ENCODE measurements at regions not wholly inside any gene's neighbourhood (a gene's known extent, or its start where the extent isn't known, plus 50 kb on each side); places are given as distances from the start of the nearest gene placed in this dataset.

DNA sequence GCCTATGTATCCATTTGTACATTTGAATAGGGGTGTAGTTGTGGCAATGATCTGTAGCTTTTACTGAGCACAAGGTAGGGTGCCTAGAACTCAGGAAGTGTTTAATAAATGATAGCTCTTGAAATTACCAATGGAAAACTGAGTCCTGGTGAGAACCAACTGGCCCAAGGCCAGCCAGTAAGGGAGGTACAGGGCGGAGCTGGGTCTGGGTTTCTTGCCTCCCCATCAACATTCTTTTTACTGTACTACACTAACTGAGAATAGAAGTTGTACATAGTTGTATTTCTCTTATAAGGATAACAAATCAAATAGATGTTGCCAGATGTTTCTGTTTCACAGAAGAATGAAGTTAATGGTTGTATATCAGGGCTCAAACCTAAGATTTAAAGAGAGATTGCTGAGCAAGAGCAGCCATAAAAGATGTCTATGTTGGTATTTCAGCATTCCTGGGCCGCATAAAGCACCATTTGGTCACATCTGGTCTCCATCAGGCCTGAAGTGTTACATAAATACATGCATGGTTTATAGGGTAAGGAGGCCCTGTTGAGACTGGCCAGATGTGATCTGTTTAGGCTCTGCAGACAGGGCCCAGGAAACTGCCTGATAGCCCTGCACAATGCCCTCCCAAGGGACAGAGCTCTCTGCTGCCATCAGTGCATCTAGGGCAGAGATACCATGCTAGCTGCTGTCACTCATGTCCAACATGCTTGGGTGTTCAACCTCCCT is 210.5 kb downstream of the NXNL2 start:
- Mint-ChIP-seq H3K36me3 (ENCODE audit: low read depth) (no peaks in the 10 kb centered on the region), H3K4me1 (ENCODE audit: low read depth) (no peaks in the 10 kb centered on the region), H3K4me3 (no peak overlapping the region)

DNA sequence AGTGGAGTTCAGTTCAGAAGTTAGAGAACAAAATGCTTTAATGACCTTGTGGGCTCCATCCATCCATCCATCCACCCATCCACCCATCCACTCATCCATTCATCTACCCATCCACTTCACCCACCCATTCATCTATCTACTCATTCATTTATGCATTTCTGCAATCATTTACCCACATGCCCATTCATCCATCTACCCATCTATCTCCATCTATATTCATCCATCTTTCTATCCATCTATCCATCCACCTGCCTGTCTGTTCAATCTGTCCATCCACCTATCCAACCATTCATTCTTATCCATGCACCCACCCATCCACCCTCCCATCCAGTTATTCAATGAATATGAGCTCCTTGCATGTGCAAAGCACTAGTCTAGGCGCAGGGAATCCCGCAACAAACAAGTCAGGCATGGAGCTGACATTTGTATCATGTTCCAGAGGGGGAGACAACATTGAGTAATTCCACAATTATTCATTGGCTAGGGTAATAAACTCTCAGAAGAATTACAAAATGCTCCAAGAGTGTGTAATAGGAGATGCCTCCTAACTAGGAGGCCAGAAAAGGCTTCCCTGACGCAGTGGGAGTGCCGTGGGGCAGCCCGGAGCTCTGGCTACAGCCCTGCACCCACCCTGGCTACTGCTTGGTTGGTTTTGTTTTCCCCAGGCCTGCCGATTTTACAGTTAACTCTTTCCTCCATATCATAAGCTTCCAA is 211.2 kb downstream of the NXNL2 start:
- Mint-ChIP-seq H3K27ac (no peak overlapping the region), H3K4me3 (no peak overlapping the region), H3K36me3 (ENCODE audit: low read depth) (no peaks in the 10 kb centered on the region), H3K4me1 (ENCODE audit: low read depth) (no peaks in the 10 kb centered on the region), H3K27me3 (peaks cover 3% of the 10 kb centered on the region), H3K9me3 (no peaks in the 10 kb centered on the region)

More for the DNA sequence above, 210.5 kb downstream of the NXNL2 start:
- Mint-ChIP-seq H3K27ac (no peak overlapping the region), H3K27me3 (peaks cover 3% of the 10 kb centered on the region), H3K9me3 (no peaks in the 10 kb centered on the region)

DNA sequence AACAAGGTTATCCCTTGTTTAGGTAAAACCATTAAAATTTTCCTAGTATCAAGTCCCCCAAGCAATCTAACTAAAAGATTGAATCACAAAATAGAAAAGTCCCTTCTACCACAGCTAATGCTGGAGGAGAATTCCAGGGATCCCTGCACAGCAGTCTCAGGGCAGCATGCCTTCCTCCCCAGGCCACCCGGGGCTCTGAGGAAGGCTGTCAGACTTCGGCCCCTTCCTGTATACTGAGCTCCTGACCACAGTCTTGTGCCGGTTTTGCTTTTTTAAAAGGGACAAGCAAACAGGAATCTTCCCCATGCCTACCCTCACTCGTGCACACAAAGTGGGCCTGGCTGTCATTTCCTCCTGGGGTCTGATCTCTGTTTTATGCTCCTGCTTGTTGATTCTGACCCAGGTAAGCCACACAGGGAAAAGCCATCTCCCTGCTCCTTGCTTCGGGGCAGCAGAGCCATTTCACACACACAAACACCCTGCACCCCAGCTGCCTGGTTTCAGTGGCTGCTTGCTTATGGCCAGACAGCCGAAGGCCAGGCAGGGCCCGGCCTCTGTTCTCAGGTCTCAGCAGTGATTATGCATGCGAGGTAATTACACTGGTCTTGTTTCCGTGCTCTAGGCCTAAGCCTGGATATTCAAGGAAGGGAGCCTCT is 211.9 kb downstream of the NXNL2 start:
- Mint-ChIP-seq H3K4me1 (ENCODE audit: low read depth) (no peaks in the 10 kb centered on the region), H3K4me3 (no peak overlapping the region), H3K27ac (no peak overlapping the region), H3K36me3 (ENCODE audit: low read depth) (no peaks in the 10 kb centered on the region), H3K27me3 (peaks cover 3% of the 10 kb centered on the region), H3K9me3 (no peaks in the 10 kb centered on the region)

DNA sequence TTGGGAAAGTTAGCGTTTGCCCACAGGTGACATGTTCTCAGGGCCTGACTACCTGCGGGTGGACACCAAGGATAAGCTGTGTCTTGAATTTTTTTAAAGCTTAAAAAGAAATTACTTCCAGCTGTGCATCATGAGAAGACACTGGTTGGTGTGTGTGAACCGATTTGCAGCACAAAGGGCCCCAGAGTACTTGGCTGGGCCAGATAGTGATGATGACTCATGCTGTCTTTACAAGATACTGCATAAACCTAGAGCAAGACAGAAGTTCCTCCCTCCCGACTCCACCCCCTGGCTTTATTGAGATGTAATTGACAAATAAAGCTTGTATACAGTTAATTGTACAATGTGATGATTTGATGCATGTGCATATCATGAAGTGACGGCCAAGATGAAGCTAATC is 212.8 kb downstream of the NXNL2 start:
- Mint-ChIP-seq H3K4me1 (ENCODE audit: low read depth) (no peaks in the 10 kb centered on the region), H3K27me3 (peaks cover 3% of the 10 kb centered on the region), H3K9me3 (no peaks in the 10 kb centered on the region), H3K27ac (no peak overlapping the region), H3K36me3 (ENCODE audit: low read depth) (no peaks in the 10 kb centered on the region), H3K4me3 (no peak overlapping the region)

DNA sequence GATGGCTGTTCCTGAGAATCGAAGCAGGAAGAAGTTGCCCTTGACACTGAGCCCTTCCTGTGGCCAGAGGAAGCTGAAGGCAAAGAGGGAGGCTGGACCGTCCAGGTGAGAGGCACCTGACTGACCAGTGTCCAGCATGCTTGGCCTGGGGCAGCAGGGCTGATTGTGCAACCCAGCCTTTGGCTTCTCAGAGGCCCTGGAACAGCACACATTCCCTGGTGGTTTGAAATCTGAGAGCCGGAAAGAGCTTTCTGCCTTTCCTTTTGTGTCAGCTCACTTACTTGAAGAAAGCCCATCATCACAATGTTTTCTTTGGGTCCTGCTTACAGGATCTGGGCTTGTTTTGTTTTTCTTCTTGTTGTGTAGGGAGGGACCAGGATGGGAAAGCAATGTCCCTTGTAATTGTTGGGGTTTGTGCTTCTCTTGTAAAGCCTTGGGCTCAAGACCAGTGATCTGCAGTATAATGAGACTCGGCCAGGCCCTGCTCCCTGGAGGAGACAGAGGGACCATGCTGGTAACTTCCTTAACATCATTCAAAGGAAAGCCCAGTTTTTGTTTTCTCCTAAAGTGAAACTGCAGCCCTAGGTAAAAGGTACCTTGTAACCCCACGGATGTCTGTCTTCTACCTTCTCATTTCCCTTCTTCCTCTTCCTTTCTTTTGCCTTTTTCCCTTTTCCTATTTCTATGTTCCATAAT is 213.7 kb downstream of the NXNL2 start:
- H3K27me3 Mint-ChIP-seq, result peaks cover 3% of the 10 kb centered on the region
- no peaks in the 10 kb centered on the region for H3K4me1 Mint-ChIP-seq (ENCODE audit: low read depth)
- no peaks in the 10 kb centered on the region for H3K9me3 Mint-ChIP-seq
- no peak overlapping the region for H3K4me3 Mint-ChIP-seq
- no peak overlapping the region for H3K27ac Mint-ChIP-seq
- H3K36me3 Mint-ChIP-seq (ENCODE audit: low read depth), result no peaks in the 10 kb centered on the region

DNA sequence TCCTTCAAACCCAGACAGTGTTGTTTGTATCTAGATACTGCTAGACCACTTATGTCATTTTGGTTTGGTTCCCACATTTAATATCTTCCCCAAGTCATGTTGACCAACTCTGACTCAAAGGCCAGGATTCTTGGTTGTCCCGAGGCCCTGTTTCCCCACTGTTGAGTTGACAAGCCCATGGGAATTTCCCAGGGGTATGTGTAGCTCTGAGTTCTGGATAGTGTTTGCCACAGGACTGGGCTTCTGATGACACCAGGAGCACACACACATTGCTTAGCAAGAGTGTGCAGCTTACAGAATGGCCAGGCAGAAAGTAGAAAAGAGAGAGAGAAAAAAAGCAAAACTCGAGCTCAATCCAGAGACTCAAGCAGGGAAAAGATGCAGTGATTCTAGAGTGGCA is 214.4 kb downstream of the NXNL2 start:
- no peak overlapping the region for H3K27ac Mint-ChIP-seq
- H3K4me3 Mint-ChIP-seq, result no peak overlapping the region
- H3K27me3 Mint-ChIP-seq, result peaks cover 3% of the 10 kb centered on the region

DNA sequence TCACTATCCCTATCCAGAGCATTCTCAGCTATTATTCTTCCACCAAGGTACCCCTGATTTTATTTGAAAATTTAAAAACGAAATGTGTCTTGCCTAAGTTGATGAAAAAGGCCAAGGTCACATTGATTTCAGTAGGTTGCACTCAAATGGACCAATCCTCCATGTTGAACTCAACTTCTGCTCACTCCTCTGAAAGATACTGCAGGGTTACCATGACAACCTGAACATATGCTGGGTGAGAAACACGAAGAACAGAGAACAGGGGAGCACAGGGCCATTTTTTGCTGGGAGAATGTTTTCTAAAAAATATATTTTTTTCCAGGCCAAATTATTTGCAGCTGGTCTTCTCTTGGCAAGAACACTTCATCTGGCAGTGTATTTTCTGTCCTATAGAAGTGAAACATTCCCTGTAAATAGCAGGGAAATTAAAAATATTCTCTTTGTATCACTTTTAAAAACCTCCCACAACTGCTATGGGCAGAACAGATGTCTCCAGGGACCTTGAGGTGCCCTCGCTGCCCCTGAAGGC is 215.9 kb downstream of the NXNL2 start:
- Mint-ChIP-seq H3K36me3 (ENCODE audit: low read depth) (no peaks in the 10 kb centered on the region), H3K27ac (no peak overlapping the region), H3K4me1 (ENCODE audit: low read depth) (no peaks in the 10 kb centered on the region), H3K4me3 (no peak overlapping the region), H3K27me3 (peaks cover 3% of the 10 kb centered on the region), H3K9me3 (no peaks in the 10 kb centered on the region)

More for the DNA sequence above, 214.4 kb downstream of the NXNL2 start:
- H3K9me3 Mint-ChIP-seq, result no peaks in the 10 kb centered on the region
- no peaks in the 10 kb centered on the region for H3K36me3 Mint-ChIP-seq (ENCODE audit: low read depth)
- no peaks in the 10 kb centered on the region for H3K4me1 Mint-ChIP-seq (ENCODE audit: low read depth)

DNA sequence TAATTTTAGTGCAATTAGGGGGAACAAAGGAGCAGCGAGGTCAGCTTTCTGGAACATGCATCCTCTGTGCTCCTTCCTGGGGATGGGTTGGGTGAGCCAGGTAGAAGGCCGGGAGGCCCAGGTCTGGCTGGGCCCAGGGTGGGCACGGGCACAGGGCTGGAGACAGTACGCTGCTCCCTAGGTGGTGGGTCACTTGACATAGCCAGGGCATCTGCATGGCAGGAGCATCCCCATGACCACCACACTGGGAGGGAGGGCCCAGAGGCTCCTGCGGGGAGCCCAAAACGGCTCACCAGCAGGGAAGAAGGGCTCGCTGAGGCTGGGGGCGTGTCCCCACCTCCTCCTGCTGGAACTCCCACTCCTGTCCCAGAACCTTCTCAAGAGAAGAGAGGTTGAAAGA is 216.8 kb downstream of the NXNL2 start:
- H3K9me3 Mint-ChIP-seq, result no peaks in the 10 kb centered on the region
- H3K27ac Mint-ChIP-seq, result no peak overlapping the region
- no peaks in the 10 kb centered on the region for H3K36me3 Mint-ChIP-seq (ENCODE audit: low read depth)
- no peak overlapping the region for H3K4me3 Mint-ChIP-seq
- H3K27me3 Mint-ChIP-seq, result no peaks in the 10 kb centered on the region
- H3K4me1 Mint-ChIP-seq (ENCODE audit: low read depth), result no peaks in the 10 kb centered on the region

DNA sequence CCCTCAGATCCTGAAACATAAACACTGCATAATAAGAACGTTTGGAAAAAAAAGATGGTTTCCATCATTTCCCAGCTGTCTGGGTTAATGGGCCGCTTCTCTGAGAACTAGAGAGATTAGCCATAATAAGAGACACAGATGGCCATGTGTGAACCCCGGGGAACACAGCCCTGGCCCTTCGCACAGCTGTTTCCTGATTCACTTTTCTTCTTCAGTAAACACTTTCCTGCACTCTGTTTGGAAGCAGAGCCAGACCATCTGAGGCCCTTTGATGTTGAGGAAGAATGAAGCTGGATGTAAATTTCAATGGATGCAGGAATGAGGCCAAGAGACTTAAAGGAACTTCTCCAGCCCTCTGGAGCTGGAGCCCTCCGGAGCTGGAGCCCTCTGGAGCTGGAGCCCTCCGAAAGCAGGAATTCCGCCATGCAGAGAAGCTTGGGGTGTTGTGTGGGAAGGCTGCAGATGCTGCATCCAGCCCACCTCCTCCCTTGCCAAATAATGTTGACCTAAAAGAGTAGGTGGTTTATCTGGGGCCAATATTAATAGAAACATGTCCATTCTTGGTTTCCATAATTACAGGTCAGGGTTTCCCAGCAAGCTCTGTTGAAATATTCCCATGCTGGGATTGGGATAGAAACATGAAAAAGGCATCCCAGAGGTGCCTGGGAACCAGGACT is 218.9 kb downstream of the NXNL2 start:
- Mint-ChIP-seq H3K36me3 (ENCODE audit: low read depth) (no peaks in the 10 kb centered on the region), H3K4me3 (no peak overlapping the region), H3K27me3 (peaks cover 7% of the 10 kb centered on the region), H3K4me1 (ENCODE audit: low read depth) (no peaks in the 10 kb centered on the region), H3K27ac (no peak overlapping the region), H3K9me3 (no peaks in the 10 kb centered on the region)

DNA sequence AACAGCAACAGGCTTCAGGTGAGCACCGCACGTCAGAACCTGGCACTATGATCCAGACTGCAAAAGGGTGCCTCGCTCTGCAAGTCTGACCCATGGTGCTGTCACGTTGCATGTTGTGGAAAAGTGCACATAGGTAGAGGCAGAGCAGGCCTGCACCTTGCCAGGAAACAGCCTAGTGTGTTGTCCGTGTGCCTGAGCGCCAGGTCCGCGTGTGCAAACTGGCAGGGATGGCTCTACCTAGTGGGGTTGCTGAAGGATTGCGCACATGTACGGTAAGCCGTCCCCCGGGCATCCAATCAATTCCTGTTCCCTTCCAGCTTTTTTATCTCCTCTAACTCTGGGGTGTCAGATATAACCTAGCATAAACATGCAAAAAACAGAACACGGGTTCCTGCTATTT is 219.5 kb downstream of the NXNL2 start:
- Mint-ChIP-seq H3K9me3 (no peaks in the 10 kb centered on the region), H3K4me1 (ENCODE audit: low read depth) (no peaks in the 10 kb centered on the region), H3K27me3 (peaks cover 10% of the 10 kb centered on the region), H3K27ac (no peak overlapping the region), H3K36me3 (ENCODE audit: low read depth) (no peaks in the 10 kb centered on the region), H3K4me3 (no peak overlapping the region)

DNA sequence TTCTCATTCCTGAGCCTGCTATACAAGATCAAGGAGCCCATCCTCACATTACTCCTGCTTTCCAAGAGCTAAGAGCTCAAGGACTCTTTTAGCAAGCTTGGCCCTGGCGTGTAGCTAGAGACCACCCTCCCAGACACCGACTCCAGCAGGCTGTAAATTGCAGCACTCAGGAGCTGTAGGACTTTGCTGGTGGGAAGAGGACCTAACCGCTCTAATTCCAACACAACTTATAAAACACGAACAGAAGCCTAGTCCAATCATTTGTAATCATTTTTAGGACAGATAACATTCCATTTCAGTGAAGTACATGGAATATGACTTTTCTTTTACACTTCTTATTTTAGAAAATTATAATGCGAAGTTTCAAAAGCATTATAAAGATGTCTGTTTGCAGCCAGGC is 219.9 kb downstream of the NXNL2 start:
- no peaks in the 10 kb centered on the region for H3K4me1 Mint-ChIP-seq (ENCODE audit: low read depth)
- no peaks in the 10 kb centered on the region for H3K9me3 Mint-ChIP-seq
- H3K4me3 Mint-ChIP-seq, result no peak overlapping the region
- no peaks in the 10 kb centered on the region for H3K36me3 Mint-ChIP-seq (ENCODE audit: low read depth)
- no peak overlapping the region for H3K27ac Mint-ChIP-seq
- H3K27me3 Mint-ChIP-seq, result peaks cover 14% of the 10 kb centered on the region

DNA sequence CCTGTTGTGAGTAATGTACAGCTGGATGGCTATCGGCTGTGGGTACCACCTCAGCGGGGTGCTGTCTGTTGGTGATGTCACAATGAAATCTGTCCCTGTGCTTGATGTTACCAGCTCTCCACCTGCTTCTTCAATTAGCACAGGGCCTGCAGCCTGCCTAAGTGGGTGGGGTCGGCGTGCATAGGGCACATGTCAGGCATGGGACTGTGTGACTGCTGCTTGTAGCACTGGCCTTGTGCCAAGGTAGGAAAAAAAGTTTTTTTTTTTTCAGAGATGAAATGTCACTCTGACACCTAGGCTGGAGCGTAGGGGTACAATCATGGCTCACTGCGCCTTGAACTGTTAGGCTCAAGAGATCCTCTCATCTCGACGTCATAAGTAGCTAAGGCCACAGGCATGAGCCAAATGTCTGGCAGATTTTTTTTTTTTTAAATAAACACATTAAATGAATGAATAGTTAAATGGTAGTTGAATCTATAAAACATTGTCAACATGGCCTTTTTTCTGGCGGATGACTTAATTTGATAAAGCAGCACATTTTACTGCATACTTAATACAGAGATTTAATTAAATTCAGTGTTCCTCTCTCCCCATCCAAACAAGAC is 222.5 kb downstream of the NXNL2 start:
- Mint-ChIP-seq H3K9me3 (peaks cover 3% of the 10 kb centered on the region), H3K4me1 (ENCODE audit: low read depth) (no peaks in the 10 kb centered on the region), H3K36me3 (ENCODE audit: low read depth) (no peaks in the 10 kb centered on the region), H3K27me3 (peaks cover 33% of the 10 kb centered on the region), H3K4me3 (no peak overlapping the region), H3K27ac (no peak overlapping the region)

DNA sequence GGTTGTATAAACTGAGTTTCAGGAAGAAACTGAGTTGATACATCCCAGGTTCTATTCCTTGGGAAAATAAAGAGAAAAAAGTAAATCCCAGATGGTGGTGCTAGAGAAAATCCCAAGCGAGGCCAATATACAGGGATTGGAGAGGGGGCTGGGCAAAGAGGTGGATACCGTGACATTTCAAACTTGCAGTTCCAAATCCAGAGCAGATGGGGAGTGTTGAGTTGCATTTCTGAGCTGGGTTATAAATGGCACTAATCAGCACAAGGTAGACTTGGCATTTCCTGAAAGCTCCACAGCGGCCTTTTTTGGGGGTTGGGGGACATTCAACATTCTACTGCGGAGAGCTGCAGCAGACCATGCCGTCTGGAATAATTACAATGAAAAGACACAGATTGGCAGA is 224.4 kb downstream of the NXNL2 start:
- peaks cover 33% of the 10 kb centered on the region for H3K27me3 Mint-ChIP-seq
- no peak overlapping the region for H3K4me3 Mint-ChIP-seq
- H3K9me3 Mint-ChIP-seq, result peaks cover 3% of the 10 kb centered on the region
- no peak overlapping the region for H3K27ac Mint-ChIP-seq
- no peaks in the 10 kb centered on the region for H3K36me3 Mint-ChIP-seq (ENCODE audit: low read depth)
- no peaks in the 10 kb centered on the region for H3K4me1 Mint-ChIP-seq (ENCODE audit: low read depth)

Measured in stimulated activated naive CD8-positive, alpha-beta T cell treated with anti-CD3 and anti-CD28 coated beads, Interleukin-15, Interleukin-2, amounts not matched to agents 100 ng/mL and 50 ng/mL, for 24 hours (primary cell).